Pons (tissue), 1 donor: ENCODE measurements at regions not wholly inside any gene's neighbourhood (a gene's known extent, or its start where the extent isn't known, plus 50 kb on each side); places are given as distances from the start of the nearest gene placed in this dataset.

Source experiments
- DNase-seq: peaks from one replicate; pipeline ENCODE4 v3.0.0-alpha.2; 2016; ENCODE audit warnings: low spot score

- DNase-seq: no peak
These were observed 1018.3 kb downstream of the GRIK2 start for GRCh38 chr6:102411796-102412195.

GRCh38 chr6:102407886-102408741 is 1014.6 kb downstream of the GRIK2 start:
- no peak for DNase-seq

- DNase-seq: no peak
These were observed 1012.4 kb downstream of the GRIK2 start for GRCh38 chr6:102405860-102406259.

- DNase-seq: peak; percentile 14
These were observed 1009.3 kb downstream of the GRIK2 start for GRCh38 chr6:102402635-102403329.

- DNase-seq: no peak
These were observed 1005.4 kb downstream of the GRIK2 start for GRCh38 chr6:102398788-102399390.

- no peak for DNase-seq
These were observed 997.0 kb downstream of the GRIK2 start for GRCh38 chr6:102390541-102390940.

- DNase-seq: no peak
These were observed 996.5 kb downstream of the GRIK2 start for GRCh38 chr6:102389994-102390393.

GRCh38 chr6:102387326-102388033 is 994.0 kb downstream of the GRIK2 start:
- DNase-seq: no peak

GRCh38 chr6:102381203-102381602 is 987.7 kb downstream of the GRIK2 start:
- no peak for DNase-seq

GRCh38 chr6:102356170-102356569 is 962.7 kb downstream of the GRIK2 start:
- DNase-seq: no peak

- DNase-seq: no peak
These were observed 962.1 kb downstream of the GRIK2 start for GRCh38 chr6:102355578-102355977.

- no peak for DNase-seq
These were observed 959.0 kb downstream of the GRIK2 start for GRCh38 chr6:102352552-102352951.

- DNase-seq: no peak
These were observed 951.3 kb downstream of the GRIK2 start for GRCh38 chr6:102344769-102345168.

GRCh38 chr6:102340311-102340710 is 946.8 kb downstream of the GRIK2 start:
- no peak for DNase-seq

- no peak for DNase-seq
These were observed 940.2 kb downstream of the GRIK2 start for GRCh38 chr6:102333736-102334135.

GRCh38 chr6:102327697-102328225 is 934.3 kb downstream of the GRIK2 start:
- no peak for DNase-seq

GRCh38 chr6:102313699-102314098 is 920.2 kb downstream of the GRIK2 start:
- DNase-seq: no peak

- no peak for DNase-seq
These were observed 916.2 kb downstream of the GRIK2 start for GRCh38 chr6:102309700-102310099.

GRCh38 chr6:102300350-102300749 is 906.8 kb downstream of the GRIK2 start:
- DNase-seq: no peak

GRCh38 chr6:102298051-102298450 is 904.5 kb downstream of the GRIK2 start:
- no peak for DNase-seq
